Epithelial cell of esophagus (primary cell): ENCODE measurements at regions not wholly inside any gene's neighbourhood (a gene's known extent, or its start where the extent isn't known, plus 50 kb on each side); places are given as distances from the start of the nearest gene placed in this dataset.

Experiments
- DNase-seq: peaks from one replicate; pipeline ENCODE4 v3.0.0; 2010; ENCODE audit warnings: low read depth
- H3K4me3 ChIP-seq: 2 replicates; pipeline ENCODE4 v1.5.1; 2011; ENCODE audit warnings: mild to moderate bottlenecking, low read length, control low read depth
- TF ChIP-seq, protein P1 (sequence below): IDR thresholded peaks from 2 replicates; pipeline ENCODE4 v1.5.1; 2011; ENCODE audit warnings: low read depth, mild to moderate bottlenecking, low read length, control low read depth, inconsistent platforms; ENCODE audit not compliant: insufficient read depth; ENCODE audit errors: missing control alignments

DNA sequence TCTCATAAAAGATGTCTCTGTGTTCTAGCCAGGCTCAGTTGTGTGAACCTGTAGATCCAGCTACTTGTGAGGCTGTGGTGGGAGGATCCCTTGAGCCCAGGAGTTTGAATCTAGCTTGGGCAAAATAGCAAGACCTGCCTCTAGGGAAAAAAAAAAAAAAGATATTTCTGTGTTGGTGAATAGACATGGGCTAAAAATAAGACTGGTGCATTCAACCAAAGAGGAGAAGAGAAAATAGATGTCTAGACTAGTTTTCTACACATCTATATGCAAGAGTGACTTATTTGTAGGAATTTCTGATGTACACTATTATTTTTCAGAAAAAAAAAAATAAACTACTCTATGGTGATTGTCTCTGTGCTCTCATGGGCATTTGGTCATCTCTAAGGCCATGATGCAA, 555.1 kb downstream of the BCL11A start:
- TF ChIP-seq, protein P1, sequence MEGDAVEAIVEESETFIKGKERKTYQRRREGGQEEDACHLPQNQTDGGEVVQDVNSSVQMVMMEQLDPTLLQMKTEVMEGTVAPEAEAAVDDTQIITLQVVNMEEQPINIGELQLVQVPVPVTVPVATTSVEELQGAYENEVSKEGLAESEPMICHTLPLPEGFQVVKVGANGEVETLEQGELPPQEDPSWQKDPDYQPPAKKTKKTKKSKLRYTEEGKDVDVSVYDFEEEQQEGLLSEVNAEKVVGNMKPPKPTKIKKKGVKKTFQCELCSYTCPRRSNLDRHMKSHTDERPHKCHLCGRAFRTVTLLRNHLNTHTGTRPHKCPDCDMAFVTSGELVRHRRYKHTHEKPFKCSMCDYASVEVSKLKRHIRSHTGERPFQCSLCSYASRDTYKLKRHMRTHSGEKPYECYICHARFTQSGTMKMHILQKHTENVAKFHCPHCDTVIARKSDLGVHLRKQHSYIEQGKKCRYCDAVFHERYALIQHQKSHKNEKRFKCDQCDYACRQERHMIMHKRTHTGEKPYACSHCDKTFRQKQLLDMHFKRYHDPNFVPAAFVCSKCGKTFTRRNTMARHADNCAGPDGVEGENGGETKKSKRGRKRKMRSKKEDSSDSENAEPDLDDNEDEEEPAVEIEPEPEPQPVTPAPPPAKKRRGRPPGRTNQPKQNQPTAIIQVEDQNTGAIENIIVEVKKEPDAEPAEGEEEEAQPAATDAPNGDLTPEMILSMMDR, result no peak
- H3K4me3 ChIP-seq, result no peak overlapping the region
- no peak for DNase-seq

GRCh38 chr2:59997371-59997770, 556.1 kb downstream of the BCL11A start:
- TF ChIP-seq, protein P1, result no peak
- no peak for DNase-seq
- H3K4me3 ChIP-seq, result no peak overlapping the region

DNA sequence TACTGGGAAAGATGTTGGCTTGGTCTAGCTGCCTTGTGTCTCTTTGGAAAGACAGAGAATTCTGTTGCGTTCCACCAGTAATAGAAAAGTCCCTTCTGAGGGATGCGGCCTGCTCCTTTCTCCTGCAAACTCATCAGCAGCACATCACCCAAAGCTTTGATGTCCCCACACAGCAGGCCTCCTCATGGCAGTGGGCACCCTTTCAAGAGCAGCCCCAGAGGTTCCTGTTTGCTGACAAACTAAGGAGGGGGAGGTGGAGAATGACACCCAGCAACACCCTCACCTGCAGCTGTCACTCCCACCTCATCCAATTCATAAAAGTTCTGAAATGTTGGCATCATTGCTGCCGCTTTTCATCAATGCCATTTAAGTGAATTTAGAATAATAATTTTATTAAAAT, 556.6 kb downstream of the BCL11A start:
- H3K4me3 ChIP-seq, result no peak overlapping the region
- TF ChIP-seq, protein P1, result no peak

GRCh38 chr2:59993726-59994125, 559.7 kb downstream of the BCL11A start:
- TF ChIP-seq, protein P1, result no peak
- H3K4me3 ChIP-seq, result no peak overlapping the region
- DNase-seq, result peak; percentile 10

More for the DNA sequence above, 556.6 kb downstream of the BCL11A start:
- DNase-seq, result no peak

GRCh38 chr2:59988341-59988740, 565.1 kb downstream of the BCL11A start:
- TF ChIP-seq, protein P1, result no peak
- DNase-seq, result no peak
- no peak overlapping the region for H3K4me3 ChIP-seq

GRCh38 chr2:59986511-59986910, 566.9 kb downstream of the BCL11A start:
- TF ChIP-seq, protein P1, result no peak
- no peak for DNase-seq
- no peak overlapping the region for H3K4me3 ChIP-seq

GRCh38 chr2:59985923-59986322, 567.5 kb downstream of the BCL11A start:
- H3K4me3 ChIP-seq, result no peak overlapping the region
- no peak for DNase-seq
- TF ChIP-seq, protein P1, result no peak
